HG02610 (cell line): ENCODE measurements at regions not wholly inside any gene's neighbourhood (a gene's known extent, or its start where the extent isn't known, plus 50 kb on each side); places are given as distances from the start of the nearest gene placed in this dataset.
"Not testable (repeated sequence)": the region's sequence is repeated elsewhere in the genome, so short reads cannot be mapped to it uniquely, and the experiment has no call there.

Experiments
- ATAC-seq: cut with Tn5 transposase; IDR thresholded peaks from one replicate; pipeline ENCODE4 v1.9.1; 2021; ENCODE audit warnings: mild to moderate bottlenecking, moderate library complexity; ENCODE audit not compliant: unreplicated experiment

DNA sequence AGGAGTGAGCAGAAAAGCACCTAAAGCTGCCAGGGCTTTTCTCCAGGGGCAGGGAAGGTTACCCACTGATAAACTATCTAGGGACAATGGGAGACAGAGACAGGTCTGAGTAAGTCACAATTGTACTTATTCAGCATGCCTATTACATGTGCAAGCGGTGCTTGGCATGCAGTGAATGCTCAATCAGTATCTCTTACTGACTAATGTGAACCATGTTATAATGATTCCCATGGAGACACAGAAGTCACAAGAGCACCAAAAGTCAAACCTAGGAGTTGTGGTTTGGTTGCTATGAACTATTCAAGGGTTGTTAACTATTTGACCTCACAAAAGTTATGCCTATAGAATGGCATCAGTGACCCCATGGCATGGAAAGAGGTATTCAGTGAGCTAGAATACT lies 50.0 kb upstream of the RASGRP1 start:
- no peak for ATAC-seq

DNA sequence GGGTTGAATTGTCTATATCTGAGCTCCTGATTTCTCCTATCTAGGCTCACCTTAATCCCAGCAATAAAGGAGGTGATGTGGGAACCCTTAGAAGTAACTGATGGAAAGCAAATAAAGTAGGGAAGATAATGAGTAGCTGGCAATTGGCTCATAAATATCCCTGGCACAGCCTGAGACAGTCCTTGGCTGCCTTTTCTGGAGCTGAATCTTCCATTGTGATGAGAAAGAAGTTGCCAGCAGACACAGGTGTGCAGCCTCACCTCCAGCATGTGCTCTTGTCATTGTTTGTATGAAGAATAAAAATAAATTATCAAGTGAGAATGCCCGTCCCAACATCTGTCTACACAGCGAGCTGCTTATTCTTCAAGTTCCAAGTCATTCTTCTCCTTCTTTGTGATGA lies 53.2 kb upstream of the RASGRP1 start:
- no peak for ATAC-seq

DNA sequence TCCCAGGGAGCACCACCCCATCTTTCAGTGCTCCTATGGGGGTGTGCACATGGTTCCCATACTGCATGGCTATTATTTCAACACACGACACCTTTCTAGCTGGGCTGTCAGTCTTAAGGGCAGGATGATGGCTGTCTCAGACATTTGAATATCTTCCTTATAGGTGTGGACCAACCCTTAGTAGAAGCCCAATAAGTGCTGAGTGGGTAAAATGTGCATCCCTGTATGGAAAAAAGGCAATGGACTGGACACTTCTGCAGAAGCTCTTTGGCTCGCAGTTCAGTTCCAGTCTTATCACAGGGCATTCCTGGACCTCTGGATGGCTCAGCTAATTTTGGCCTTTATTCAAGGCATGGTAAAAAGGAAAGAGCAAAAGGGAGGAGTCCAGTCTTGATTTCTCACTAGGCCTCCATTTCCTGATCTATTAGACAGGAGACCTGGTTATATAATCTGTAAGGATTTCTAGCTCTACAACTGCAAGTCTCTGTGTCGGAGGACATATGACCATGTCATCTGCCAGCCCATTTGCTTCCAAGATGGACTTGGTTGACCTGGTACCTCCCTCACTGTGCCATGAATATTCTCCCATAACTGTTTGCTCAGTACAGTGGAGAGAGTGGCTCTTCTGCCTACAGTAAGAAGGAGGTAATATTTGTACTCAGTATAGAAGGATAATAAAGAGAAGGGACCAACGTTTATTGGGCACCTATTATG lies 53.8 kb upstream of the RASGRP1 start:
- ATAC-seq, result no peak

DNA sequence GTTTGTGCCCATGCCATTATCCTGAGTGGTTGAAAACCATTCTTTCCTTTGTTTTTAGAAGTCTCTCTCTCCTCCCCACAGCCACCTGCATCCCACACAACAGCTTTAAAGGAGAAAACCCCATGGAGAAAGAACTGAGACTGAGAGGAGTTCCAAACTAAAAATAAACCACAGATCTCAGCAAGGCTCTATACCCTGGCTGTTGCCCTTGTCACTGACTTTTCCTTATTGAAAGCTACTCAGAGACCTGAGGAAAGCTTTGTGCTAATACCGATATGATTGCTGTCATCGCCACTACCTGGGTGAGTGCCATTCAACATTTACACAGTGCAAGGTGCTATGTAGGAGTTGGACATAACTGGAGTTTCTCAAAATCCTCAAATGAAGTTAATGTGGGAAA lies 55.5 kb upstream of the RASGRP1 start:
- ATAC-seq, result no peak

DNA sequence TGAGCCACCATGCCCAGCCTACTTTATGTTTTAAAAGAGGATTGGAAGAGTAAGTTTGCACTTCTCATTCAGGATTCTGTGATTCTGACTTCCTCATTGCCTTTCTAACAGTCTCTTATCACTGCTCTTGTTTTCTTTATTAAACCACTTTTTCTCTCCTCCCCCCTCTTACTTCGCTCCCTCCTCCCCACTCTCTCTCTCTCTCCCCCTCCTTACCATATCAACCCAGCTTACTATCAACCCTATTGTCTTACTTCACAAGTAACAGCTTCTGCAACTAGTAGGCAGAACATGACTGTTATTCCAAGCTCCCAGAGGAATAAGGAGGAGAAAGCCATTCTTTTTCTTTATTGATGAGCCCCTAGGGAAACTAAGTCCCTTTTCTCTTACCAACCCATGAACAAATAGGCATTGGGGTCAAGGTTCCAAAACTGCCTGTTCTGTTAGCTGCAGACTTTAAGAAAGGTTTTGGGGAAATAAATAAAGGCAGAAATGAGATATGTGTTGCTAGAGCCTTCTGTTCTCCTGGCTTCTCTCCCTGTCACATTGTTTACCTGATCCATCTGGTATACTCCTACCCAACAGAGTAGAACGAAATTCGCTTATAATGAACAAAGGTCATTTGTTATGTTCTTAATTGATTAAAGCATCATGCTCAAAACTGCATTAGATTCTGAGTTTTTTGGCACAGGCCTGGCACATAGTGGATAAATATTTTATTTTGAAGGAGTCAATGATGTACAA lies 56.4 kb upstream of the RASGRP1 start:
- no peak for ATAC-seq

DNA sequence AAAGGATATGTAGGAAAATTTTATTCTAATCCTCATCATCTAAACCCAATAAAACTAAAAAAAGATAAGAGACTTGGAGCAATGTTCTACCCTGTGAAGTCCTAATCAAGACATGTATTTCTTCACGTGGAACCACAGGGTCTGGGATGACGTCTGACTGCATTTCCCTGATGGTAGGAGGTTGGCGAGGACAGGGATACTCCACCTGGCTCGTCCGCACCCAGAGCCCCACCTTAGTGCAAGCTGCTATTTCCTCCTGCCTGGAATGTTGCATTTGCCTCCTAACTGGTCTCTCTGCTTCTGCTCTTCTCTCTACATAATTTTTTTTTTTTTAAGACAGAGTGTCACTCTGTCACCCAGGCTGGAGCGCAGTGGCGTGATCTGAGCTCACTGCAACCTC lies 57.7 kb upstream of the RASGRP1 start:
- no peak for ATAC-seq

GRCh38 chr15:38622908-38623307 lies 58.3 kb upstream of the RASGRP1 start:
- ATAC-seq, result no peak

GRCh38 chr15:38623744-38624143 lies 59.1 kb upstream of the RASGRP1 start:
- ATAC-seq, result no peak

- ATAC-seq, result peak; percentile 57
Measured at GRCh38 chr15:38624244-38625205, 59.9 kb upstream of the RASGRP1 start.

GRCh38 chr15:38625886-38626285 lies 61.3 kb upstream of the RASGRP1 start:
- ATAC-seq, result no peak

- ATAC-seq, result no peak
Measured at GRCh38 chr15:38626443-38627050, 61.9 kb upstream of the RASGRP1 start.

GRCh38 chr15:38627689-38628277 lies 63.2 kb upstream of the RASGRP1 start:
- no peak for ATAC-seq

- ATAC-seq, result peak; percentile 53
Measured at GRCh38 chr15:38631119-38632075, 66.8 kb upstream of the RASGRP1 start.

DNA sequence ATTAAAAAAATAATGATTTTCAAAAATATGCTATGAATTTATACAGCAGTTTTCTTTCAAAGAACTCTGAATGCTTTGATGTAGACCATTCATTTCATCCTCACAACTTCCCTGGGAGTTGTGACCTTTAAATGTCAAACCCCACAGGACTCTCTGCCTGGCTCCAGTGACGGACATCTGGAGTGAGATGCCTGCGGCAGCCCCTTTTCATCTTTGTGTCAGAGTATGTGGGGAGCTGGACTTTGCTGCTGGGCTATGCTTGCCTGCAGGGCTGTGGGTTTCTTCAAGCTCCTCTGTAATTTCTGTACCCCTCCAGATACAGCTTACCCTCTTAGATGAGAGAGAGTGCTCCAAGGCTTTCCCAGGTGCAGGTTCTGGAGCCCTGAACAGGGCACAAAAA lies 70.6 kb upstream of the RASGRP1 start:
- ATAC-seq, result no peak

DNA sequence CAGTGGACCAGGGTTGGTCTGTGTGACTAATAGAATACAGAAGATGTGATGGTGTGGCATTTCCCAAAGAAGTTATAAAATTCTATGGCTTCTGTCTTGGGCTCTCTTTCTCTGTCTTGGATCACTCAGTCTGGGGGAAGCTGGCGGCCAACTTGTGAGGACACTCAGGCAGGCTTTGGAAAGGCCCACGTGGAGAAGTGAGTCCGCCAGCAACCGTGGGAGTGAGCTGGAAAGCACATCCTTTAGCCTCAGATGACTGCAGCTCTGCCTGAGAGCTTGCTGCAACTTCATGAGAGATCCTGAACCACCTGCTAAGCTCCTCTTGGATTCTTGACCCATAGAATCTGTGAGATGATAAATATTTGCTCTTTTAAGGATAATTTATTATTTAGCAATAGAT lies 72.0 kb upstream of the RASGRP1 start:
- ATAC-seq, result no peak

DNA sequence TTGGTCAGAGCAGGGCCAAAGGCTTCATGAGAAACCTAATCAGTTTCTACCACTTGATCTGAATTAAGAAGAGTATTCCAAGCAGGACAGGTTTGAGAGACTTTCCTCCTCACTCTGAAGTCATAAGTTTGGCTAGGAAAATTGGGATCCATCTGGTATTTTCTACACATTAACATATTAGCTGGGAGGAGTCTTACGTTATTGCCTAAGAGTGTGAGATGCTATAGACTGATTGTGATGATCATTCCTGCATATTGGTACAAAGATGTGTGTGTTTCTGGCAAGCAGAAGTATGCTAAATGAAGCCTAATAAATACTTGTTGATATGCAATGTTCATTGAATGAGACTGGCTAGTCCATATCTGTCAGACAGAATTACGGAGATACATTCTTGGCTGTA lies 73.5 kb upstream of the RASGRP1 start:
- no peak for ATAC-seq

GRCh38 chr15:38638811-38639210 lies 74.2 kb upstream of the RASGRP1 start:
- ATAC-seq, result no peak

DNA sequence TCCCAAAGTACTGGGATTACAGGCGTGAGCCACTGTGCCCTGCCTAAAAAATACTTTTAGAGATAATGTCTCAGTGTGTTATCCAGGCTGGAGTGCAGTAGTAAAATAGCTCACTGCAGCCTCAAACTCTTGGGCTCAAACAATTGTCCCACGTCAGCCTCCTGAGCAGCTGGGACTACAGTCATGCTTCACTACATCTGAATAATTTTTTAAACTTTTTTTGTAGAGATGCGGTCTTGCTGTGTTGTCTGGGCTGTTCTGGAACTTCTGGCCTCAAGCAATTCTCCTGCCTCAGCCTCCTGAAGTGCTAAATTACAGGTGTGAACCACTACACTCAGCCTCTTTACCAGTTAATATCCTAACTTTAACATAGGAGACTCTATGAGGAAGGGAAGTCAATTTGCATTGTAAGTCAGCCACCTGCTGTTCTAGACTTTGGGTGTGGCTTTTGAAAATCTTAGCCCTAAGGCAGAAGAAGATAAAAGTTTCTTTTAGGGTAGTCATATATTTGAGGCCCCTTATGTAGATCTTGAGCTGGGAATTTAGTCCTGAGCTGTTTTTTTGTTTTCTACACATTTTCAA lies 78.2 kb upstream of the RASGRP1 start:
- ATAC-seq, result no peak

GRCh38 chr15:38644353-38644752 lies 79.7 kb upstream of the RASGRP1 start:
- not testable (repeated sequence) for ATAC-seq
